Panc1 (cell line): ENCODE measurements at regions not wholly inside any gene's neighbourhood (a gene's known extent, or its start where the extent isn't known, plus 50 kb on each side); places are given as distances from the start of the nearest gene placed in this dataset.

Experiments used
- ATAC-seq: fragments of 200-7000 bp; cut with Tn5 transposase; 2 replicates; pipeline ENCODE4 v1.9.1; 2020; ENCODE audit warnings: mild to moderate bottlenecking, moderate library complexity
- BruUV-seq: library from RNA; stranded (reverse); fragments of 400-500 nt; replicated peaks from 2 replicates; lab custom pipeline; 2021; lab: Mats Ljungman, UMichigan
- CTCF ChIA-PET: fragments of 300-600 bp; sonication (Branson Sonifier 250); formaldehyde crosslinking; loops from one replicate; lab custom pipeline; 2022; ENCODE audit warnings: antibody characterized with exemption; lab: Charles Lee
- POLR2A ChIA-PET: fragments of 300-600 bp; sonication (Branson Sonifier 250); formaldehyde crosslinking; loops from one replicate; lab custom pipeline; 2022; ENCODE audit warnings: antibody characterized with exemption; lab: Charles Lee
- DNase-seq: peaks from one replicate; pipeline ENCODE4 v3.0.0-alpha.2; 2010; ENCODE audit warnings: low read depth, low spot score
- H3K27ac ChIP-seq: 2 replicates; pipeline ENCODE4 v1.5.1; 2011; ENCODE audit warnings: mild to moderate bottlenecking, low read length, inconsistent platforms
- H3K27me3 ChIP-seq: fragments of 200-500 bp; sonication (Bioruptor generic); 2 replicates; pipeline ENCODE4 v1.6.0; 2014; ENCODE audit warnings: low read length, inconsistent platforms; ENCODE audit not compliant: control insufficient read depth, insufficient read depth
- H3K36me3 ChIP-seq: fragments of 200-500 bp; sonication (Bioruptor generic); 2 replicates; pipeline ENCODE4 v1.5.1; 2014; ENCODE audit warnings: inconsistent platforms, mild to moderate bottlenecking, low read length, moderate library complexity; ENCODE audit not compliant: control insufficient read depth, insufficient read depth
- H3K4me1 ChIP-seq: 2 replicates; pipeline ENCODE4 v1.5.1; 2011; ENCODE audit warnings: inconsistent platforms, mild to moderate bottlenecking, low read length, moderate library complexity; ENCODE audit not compliant: control insufficient read depth, insufficient read depth
- H3K4me3 ChIP-seq, 2 experiments: 2 replicates each; pipeline ENCODE4 v1.5.1; 2011 to 2012; ENCODE audit warnings: low read depth in 2 of 2, low read length in 2 of 2, mild to moderate bottlenecking in 2 of 2, inconsistent platforms in 1 of 2, moderate library complexity in 1 of 2
- H3K9me3 ChIP-seq: fragments of 200-500 bp; sonication (Bioruptor generic); 2 replicates; pipeline ENCODE4 v1.5.1; 2014; ENCODE audit warnings: low read depth, mild to moderate bottlenecking, inconsistent platforms, low read length, moderate library complexity; ENCODE audit not compliant: control insufficient read depth, insufficient read depth
- POLR2AphosphoS5 ChIP-seq: IDR thresholded peaks from 2 replicates; pipeline ENCODE4 v1.6.1; 2012; ENCODE audit warnings: mild to moderate bottlenecking, low read depth, low read length, moderate library complexity
- REST ChIP-seq, 2 experiments: IDR thresholded peaks; 2 replicates each; pipeline ENCODE4 v1.6.1; 2011 to 2012; ENCODE audit warnings: low read depth in 2 of 2, control low read depth in 1 of 2, low read length in 1 of 2, mild to moderate bottlenecking in 1 of 2, moderate library complexity in 1 of 2; ENCODE audit not compliant: insufficient read depth in 1 of 2
- SIN3A ChIP-seq: IDR thresholded peaks from 2 replicates; pipeline ENCODE4 v1.6.1; 2012; ENCODE audit warnings: low read depth, mild to moderate bottlenecking, low read length, moderate library complexity, borderline replicate concordance; ENCODE audit not compliant: insufficient read depth
- TCF7L2 ChIP-seq: IDR thresholded peaks from 2 replicates; pipeline ENCODE4 v1.6.1; 2011; ENCODE audit warnings: mild to moderate bottlenecking, low read depth, low read length, inconsistent platforms
- in situ Hi-C: cut with HindIII; loops from 2 replicates; pipeline ENCODE4 v1.10.0; 2016; ENCODE audit warnings: low sequenced_read_pairs, low pct_unique_long_range_greater_than_20kb
- intact Hi-C: fragments of 100-400 bp; cut with micrococcal nuclease; formaldehyde crosslinking; loops from one replicate; pipeline ENCODE4 v1.10.0; 2022; ENCODE audit not compliant: unreplicated experiment
- TF ChIP-seq, protein P1 (sequence below): fragments of 450-650 bp; IDR thresholded peaks from 2 replicates; pipeline ENCODE4 v1.5.1; 2017; ENCODE audit warnings: mild to moderate bottlenecking

GRCh38 chr2:121162893-121163292, 122.1 kb downstream of the TFCP2L1 start:
- H3K4me1 ChIP-seq, result no peaks in the 10 kb centered on the region
- H3K27ac ChIP-seq, result no peak overlapping the region
- no peaks in the 10 kb centered on the region for H3K27me3 ChIP-seq
- intact Hi-C loops (no loop called here), in situ Hi-C loops (no loop called here)
- TF ChIP-seq REST (IDR thresholded peaks at IDR 0.05; ENCODE audit: insufficient read depth in 1 of 2, low read depth in 2 of 2, low read length in 1 of 2), result no peak
- TF ChIP-seq SIN3A, result no peak
- no peak for TF ChIP-seq TCF7L2
- no peak for TF ChIP-seq POLR2AphosphoS5
- TF ChIP-seq, protein P1, sequence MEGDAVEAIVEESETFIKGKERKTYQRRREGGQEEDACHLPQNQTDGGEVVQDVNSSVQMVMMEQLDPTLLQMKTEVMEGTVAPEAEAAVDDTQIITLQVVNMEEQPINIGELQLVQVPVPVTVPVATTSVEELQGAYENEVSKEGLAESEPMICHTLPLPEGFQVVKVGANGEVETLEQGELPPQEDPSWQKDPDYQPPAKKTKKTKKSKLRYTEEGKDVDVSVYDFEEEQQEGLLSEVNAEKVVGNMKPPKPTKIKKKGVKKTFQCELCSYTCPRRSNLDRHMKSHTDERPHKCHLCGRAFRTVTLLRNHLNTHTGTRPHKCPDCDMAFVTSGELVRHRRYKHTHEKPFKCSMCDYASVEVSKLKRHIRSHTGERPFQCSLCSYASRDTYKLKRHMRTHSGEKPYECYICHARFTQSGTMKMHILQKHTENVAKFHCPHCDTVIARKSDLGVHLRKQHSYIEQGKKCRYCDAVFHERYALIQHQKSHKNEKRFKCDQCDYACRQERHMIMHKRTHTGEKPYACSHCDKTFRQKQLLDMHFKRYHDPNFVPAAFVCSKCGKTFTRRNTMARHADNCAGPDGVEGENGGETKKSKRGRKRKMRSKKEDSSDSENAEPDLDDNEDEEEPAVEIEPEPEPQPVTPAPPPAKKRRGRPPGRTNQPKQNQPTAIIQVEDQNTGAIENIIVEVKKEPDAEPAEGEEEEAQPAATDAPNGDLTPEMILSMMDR, result no peak
- DNase-seq (no peak), ATAC-seq (no peak)
- ChIA-PET POLR2A (no interaction called here), CTCF (no interaction called here)
- 0 out of 2 replicates have a peak, but pooled peaks cover 3% of the 10 kb centered on the region for H3K9me3 ChIP-seq
- BruUV-seq, result no TSS peak
- H3K4me3 ChIP-seq, result no peak overlapping the region
- no peaks in the 10 kb centered on the region for H3K36me3 ChIP-seq

- Histone ChIP-seq H3K4me1 (no peaks in the 10 kb centered on the region), H3K9me3 (0 out of 2 replicates have a peak, but pooled peaks cover 3% of the 10 kb centered on the region), H3K27me3 (no peaks in the 10 kb centered on the region), H3K4me3 (no peak overlapping the region), H3K27ac (no peak overlapping the region), H3K36me3 (no peaks in the 10 kb centered on the region)
- DNase-seq, result no peak
- ChIA-PET CTCF (no interaction called here), POLR2A (no interaction called here)
- TF ChIP-seq TCF7L2 (no peak), POLR2AphosphoS5 (no peak), REST (IDR thresholded peaks at IDR 0.05; ENCODE audit: insufficient read depth in 1 of 2, low read depth in 2 of 2, low read length in 1 of 2) (no peak), SIN3A (no peak)
- TF ChIP-seq, protein P1, result no peak
- ATAC-seq, result no peak
- BruUV-seq, result no TSS peak
- intact Hi-C loops (no loop called here), in situ Hi-C loops (no loop called here)
These were observed 121.0 kb downstream of the TFCP2L1 start for GRCh38 chr2:121164042-121164441.
